Activated CD4-positive, alpha-beta T cell treated with anti-CD3 and anti-CD28 coated beads, Interleukin-2, Interleukin-6, amounts not matched to agents 100 ng/mL and 50 ng/mL, durations not matched to agents 16 hours and 8 hours (primary cell): ENCODE measurements at regions not wholly inside any gene's neighbourhood (a gene's known extent, or its start where the extent isn't known, plus 50 kb on each side); places are given as distances from the start of the nearest gene placed in this dataset.
"Not testable (repeated sequence)": the region's sequence is repeated elsewhere in the genome, so short reads cannot be mapped to it uniquely, and the experiment has no call there.

ENCODE experiments used
- DNase-seq: peaks from one replicate; pipeline ENCODE4 v3.0.0-alpha.2; 2020

DNA sequence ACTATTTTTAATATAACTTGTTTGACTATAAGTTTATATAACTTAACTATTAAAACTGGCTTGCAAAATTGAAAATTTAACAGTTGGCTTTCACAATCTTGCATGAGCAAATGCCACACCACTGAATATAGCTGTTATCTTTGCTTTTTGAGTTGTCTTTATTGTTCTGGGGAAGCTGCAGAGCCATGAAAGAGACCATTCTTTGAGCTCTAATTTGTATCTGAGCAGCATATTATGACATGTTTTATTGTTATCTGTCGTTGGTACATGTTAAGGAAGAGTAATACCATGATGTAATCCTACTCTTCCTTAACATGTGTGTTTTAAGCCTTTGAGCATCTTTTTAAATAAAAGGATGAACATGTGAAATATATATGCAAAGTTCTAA is 97.1 kb upstream of the ANK2 start:
- no peak for DNase-seq

DNA sequence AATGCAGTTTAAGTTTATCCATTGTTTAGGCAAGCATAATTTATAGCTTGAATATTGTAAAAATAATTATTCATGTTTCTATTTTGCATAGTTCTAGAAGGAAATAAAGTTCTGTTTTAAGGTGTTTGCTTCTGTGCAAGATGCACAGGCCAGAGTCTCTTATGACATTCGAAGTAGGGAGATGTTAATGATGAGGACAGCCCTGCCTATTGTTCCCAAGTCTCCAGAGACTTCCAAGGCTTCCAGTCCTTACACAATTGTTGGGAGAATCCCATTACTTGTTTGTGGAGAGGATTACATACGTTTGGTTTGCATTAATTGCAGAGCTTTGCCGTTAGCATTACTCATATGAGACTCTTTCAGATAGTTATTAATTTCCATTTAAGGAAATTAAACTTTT is 96.2 kb upstream of the ANK2 start:
- no peak for DNase-seq

DNA sequence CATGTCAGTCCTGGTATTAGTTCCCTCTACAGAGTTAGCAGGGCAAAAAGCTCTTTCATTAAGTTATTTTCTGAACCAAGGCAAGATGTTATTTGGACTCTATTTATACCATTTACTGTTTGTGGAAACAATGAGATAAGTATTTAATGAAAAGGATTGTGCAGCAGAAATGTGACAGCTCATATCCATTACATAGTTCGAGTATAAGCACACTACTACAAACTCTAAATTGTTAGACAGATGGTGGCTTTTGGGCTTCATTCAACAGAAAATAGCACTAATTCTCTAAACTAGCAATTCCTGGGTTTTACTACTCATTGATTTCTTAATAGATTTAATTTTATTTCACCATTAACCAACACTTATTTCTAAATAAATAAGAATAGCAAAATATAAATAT is 95.2 kb upstream of the ANK2 start:
- DNase-seq: no peak

DNA sequence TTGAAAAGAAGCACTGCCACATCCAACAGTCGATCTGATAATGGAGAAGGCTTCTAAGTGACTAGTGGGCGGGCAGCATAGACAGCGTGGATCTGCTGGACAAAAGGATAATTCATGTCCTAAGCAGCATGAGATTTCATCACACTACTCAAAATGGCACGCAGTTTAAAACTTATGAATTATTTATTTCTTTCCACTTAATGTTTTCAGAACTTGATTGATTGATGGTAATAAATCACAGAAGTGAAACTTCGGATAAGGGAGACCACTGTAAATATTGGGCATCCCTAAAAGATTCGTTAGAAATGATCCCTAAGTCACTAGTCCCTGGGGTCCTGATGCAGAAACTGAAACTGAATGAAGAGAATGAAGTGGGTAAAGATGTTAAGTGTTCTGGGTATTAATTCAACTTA is 93.0 kb upstream of the ANK2 start:
- no peak for DNase-seq

DNA sequence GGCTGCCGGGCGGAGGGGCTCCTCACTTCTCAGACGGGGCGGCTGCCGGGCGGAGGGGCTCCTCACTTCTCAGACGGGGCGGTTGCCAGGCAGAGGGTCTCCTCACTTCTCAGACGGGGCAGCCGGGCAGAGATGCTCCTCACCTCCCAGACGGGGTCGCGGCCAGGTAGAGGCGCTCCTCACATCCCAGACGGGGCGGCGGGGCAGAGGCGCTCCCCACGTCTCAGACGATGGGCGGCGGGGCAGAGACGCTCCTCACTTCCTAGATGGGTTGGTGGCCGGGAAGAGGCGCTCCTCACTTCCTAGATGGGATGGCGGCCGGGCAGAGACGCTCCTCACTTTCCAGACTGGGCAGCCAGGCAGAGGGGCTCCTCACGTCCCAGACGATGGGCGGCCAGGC is 91.7 kb upstream of the ANK2 start:
- not testable (repeated sequence) for DNase-seq

DNA sequence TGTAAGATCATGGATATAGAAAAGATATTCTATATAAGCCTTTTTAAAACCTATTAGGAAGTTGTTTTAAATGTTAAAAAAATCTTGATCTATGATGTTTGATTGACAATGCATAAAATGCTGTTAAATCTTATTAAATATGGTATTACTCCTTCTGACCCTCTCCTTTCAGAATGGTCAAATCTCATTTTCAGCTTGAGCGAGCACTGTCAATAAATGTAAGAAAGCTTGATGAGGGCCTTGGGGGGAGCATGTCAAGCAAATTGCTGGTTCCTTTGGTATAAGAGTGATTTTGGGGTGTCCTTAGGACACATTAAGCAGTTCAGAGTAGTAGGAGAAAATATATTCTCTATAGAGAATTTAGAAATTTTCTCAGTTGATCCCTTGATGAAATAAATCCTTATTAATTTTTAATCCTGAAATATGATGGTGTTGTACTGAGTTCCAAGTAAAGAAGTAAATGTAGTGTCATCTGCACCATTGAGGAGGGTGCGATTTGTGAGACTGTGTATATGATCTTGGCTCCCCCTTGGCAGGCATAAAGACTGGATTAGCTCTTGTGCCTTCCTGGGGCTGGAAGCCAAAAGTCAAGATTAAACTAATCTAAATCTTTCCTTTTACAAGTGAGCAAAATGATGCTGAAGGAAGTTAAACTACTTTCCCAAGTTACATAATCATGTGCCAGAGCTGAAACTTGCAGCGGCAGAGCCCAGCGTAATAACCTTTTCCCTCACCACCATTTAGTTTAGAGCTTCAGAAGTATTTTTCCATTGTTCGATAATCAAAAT is 82.6 kb upstream of the ANK2 start:
- no peak for DNase-seq

DNA sequence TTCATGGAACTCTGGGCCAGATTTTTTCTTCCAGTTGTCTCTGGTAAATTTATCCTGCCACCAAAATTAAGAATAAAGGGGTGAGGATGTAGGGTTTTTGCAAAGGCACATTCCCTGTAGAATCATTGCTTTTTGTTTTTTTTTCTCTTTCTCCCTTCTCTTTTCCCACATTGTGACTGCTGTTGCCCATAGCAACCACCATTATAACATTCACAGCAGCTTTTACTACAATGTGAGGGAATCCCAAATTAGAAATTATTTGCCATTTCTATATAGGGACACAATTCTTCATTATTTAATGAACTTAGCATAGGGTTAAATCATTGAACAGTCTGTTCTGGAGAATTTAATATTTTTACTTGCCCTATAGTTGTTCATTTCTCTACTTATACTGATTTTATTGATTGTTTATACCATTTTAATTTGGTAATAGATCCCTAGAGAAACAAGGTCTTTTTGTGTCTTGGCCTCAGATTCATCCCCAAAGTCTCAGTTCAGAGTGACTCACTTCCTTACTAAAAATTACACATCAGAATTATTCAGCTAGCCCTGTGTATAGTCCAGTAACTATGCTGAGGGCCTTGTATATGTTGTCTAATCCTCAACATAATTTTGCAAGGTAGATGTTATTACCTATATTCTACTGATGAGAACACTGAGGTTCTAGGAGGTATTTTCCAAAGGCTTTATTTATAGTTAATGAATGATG is 80.8 kb upstream of the ANK2 start:
- no peak for DNase-seq

DNA sequence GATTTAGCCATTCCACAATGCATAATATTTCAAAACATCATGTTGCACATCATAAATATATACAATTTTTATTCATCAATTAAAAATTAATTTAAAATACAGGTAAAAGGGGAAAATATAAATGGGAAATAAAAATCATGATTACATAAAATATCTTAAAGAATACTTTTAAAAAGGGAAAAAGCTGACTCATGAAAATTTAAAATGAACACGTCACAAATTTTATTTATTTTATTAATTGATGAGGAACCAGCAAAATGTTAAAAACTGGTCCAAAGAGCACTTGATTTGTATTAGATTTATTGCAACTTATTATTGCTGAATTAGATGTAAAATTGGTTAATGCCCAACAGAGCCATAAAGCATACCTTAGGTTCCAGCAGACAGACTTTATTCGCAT is 78.5 kb upstream of the ANK2 start:
- DNase-seq: no peak

DNA sequence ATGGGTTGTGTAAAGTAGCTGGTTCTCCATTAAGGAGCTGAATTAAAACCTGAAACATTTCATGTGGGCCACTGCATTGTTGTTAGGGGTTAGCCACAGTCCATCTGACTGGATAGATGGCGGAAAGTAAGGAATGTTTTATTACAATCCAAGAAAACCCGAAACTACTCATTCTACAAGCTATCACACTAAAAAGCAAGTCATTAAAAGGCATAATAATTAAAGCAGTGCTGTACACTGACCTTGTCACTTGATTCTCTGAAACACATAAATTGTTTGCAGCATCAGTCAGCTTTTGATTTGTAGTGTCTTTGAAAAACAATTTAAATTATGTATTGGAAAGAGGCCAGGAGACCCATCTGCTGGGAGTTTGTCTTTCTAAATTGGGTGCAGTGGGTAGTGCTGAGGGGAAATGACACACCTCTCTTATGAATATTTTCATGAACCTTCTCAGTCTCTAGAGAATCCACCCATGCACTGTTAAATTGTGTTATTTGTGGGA is 75.7 kb upstream of the ANK2 start:
- DNase-seq: no peak

DNA sequence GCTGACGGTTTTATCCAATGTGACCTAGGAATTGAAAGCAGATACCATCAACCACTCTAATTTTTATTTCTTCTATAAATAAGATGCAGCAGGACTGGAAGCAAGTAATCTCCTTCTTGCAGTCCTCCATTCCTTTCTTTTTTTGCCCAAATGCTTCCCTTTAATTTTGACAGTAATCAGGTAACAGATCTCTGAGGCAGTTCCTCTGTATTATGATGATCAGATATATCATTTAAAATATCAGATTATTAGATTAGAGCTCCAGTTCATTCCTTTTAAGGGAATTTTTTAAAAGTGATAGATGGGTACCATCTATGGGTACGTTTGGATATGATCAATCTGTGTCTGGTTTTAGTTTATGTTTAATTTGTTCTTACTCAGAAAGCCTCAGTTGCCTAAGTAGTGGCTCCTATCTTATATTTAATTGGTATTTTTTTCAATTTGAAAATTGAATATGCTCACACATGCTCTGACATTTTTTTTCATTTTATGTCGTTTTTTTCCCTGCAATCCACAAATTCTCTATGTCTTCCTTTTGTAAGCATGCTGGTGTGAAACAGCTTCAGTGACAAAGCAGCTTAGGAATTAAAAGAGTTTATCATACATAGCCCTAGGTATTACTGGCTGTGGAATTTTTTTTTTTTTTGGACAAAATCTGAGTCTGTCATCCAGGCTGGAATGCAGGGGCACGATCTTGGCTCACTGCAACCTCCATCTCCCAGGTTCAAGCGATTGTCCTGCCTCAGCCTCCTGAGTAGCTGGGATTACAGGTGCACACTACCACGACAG is 73.7 kb upstream of the ANK2 start:
- no peak for DNase-seq

DNA sequence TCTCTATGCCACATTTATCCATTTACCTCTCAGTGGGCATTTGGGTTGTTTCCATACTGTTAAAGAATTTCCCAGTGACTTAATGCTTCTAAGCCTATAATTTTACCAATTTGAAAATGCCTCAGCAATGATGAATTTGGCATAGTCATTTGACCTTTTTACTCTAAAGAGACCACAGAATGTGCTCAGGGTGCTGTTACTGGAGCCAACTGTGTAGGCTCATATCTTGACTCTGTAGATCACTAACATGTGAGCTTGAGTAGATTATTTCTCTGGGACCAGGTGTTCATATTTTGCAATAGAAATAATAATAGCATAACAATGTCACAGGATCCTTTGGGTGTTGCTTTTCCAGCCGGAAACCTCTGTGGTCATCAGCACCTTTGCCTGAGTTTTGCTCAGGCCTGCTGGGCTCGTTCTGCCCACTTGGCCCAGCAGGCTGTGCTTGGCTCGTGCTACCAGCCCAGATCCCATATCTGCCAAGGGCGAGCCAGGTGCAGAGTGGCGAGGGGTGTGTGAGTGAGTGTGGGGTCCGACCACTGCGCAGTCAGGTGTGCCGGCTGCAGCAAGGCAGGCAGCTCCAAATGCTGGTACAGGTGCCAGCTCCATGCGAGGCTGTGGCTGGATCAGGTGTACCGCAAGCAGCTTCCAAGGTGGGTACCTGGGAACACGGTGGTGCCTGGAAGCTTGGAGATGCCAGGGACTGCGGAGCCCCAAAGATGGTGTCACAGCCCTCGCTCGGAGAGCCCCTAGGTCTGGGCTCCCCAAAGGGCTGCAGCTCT is 70.6 kb upstream of the ANK2 start:
- DNase-seq: no peak

DNA sequence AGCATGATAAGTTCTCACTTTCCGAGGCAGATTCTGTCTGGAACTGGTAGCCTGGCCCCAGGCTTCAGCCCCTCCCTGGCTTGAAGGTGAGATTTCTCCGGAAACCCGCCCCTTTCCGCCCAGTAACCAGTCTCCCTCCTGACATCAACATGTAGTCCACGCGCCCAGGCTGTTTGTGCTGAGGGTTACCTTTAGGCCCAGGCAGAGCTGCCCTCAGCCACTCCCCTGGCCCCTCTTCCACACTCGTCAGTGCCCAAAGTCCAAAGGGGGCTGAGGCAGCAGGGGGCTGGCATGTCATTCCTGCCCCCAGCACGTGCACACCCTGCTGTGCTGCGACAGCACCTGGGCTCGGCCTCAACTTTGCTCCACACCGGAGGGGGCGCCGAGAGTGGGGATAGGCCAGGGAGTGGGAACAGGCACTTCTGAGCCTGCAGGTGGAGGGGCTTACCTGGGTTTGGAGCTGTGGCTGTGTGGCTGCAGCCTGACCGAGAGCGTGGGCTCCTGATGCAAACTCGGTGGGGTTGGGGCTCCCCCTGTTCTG is 69.5 kb upstream of the ANK2 start:
- no peak for DNase-seq

DNA sequence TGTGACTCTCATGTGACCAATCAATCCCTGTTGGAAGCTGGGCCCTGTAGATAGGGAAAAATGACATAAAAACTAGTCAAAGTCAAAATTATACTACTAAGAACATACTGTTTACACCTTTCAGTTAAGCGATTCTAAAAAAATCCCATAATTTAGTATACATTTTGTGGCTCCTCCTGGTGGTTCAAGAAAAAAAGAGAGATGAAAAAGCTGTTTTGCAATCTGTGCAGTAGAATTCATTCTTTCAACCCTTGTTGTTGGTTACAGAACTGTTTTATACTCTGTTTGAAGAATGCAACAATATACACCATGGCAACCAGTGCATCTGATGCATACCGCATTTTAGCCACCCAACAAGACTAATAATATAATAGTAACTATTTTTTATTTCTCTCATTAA is 66.8 kb upstream of the ANK2 start:
- no peak for DNase-seq

DNA sequence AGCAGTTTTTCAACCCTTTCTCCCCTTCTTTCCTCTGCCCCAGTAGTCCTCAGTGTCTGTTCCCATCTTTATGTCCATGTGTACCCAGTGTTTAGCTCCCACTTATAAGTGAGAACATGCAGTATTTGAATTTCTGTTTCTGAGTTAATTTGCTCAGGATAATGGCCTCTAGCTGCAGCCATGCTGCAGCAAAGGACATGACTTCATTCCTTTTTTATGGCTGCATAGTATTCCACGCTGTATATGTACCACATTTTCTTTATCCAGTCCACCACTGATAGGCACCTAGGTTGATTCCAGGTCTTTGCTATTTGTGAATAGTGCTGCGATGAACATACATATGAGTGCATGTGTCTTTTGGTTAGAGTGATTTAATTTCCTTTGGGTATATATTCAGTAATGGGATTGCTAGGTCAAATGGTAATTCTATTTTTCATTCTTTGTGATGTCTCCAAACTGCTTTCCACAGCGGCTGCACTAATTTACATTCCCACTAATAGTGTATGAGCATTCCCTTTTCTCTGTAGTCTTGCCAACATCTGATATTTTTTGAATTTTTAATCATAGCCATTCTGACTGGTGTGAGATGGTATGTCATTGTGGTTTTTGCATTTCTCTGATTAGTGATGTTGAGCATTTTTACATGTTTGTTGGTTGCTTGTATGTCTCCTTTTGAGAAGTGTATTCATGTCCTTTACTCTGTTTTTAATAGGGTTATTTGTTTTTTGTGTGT is 54.6 kb upstream of the ANK2 start:
- DNase-seq: no peak
